ENCODE measurements at regions not wholly inside any gene's neighbourhood (a gene's known extent, or its start where the extent isn't known, plus 50 kb on each side); places are given as distances from the start of the nearest gene placed in this dataset.

- TF ChIP-seq POLR2AphosphoS5 (IDR thresholded peaks at IDR 0.05; ENCODE audit: low read depth, low read length) (no peak), CTCF (IDR thresholded peaks at IDR 0.05) (no peak), SIN3A (IDR thresholded peaks at IDR 0.05; ENCODE audit: borderline replicate concordance, insufficient read depth, low read depth, low read length) (no peak), TCF7L2 (IDR thresholded peaks at IDR 0.05; ENCODE audit: low read depth, low read length) (no peak), REST (IDR thresholded peaks at IDR 0.05; ENCODE audit: insufficient read depth in 1 of 2, low read depth in 2 of 2, low read length in 1 of 2) (no peak)
Measured at GRCh38 chr4:137674066-137674465, 141.8 kb upstream of the PCDH18 start.

All from Panc1 (cell line).